Ascending aorta (tissue), 2 donors: ENCODE measurements at regions not wholly inside any gene's neighbourhood (a gene's known extent, or its start where the extent isn't known, plus 50 kb on each side); places are given as distances from the start of the nearest gene placed in this dataset.

Experiments used
- DNase-seq, 2 donors: peaks; one replicate each; pipeline ENCODE4 v3.0.0-alpha.2; 2019; ENCODE audit warnings: low spot score in 2 of 2
- H3K27ac ChIP-seq, 2 donors: fragments of 200-600 bp; sonication (generic); one replicate each; pipeline ENCODE4 v1.5.1; 2016 to 2017; ENCODE audit warnings: mild to moderate bottlenecking in 1 of 2
- H3K27me3 ChIP-seq: fragments of 200-600 bp; sonication (generic); one replicate; pipeline ENCODE4 v1.5.1; 2017
- H3K36me3 ChIP-seq, 2 donors: fragments of 200-600 bp; sonication (generic); one replicate each; pipeline ENCODE4 v1.5.1; 2016
- H3K4me1 ChIP-seq, 2 donors: fragments of 200-600 bp; sonication (generic); one replicate each; pipeline ENCODE4 v1.5.1; 2016 to 2017; ENCODE audit warnings: mild to moderate bottlenecking in 1 of 2
- H3K4me3 ChIP-seq, 2 donors: fragments of 200-600 bp; sonication (generic); one replicate each; pipeline ENCODE4 v1.5.1; 2016 to 2017; ENCODE audit warnings: mild to moderate bottlenecking in 1 of 2
- H3K9me3 ChIP-seq, 2 donors: fragments of 200-600 bp; sonication (generic); one replicate each; pipeline ENCODE4 v1.5.1; 2016
- CTCF ChIP-seq, 3 experiments: fragments of 200-600 bp in 2 of 3; fragments of 450-650 bp in 1 of 3; sonication (generic) in 2 of 3; IDR thresholded peaks; one replicate each; pipeline ENCODE4 v1.5.1; 2016 to 2019; ENCODE audit warnings: antibody characterized with exemption in 3 of 3, mild to moderate bottlenecking in 1 of 3, moderate library complexity in 1 of 3
- intact Hi-C: fragments of 100-400 bp; cut with DNase I; formaldehyde crosslinking; loops from one replicate; pipeline ENCODE4 v1.15.1; 2023

GRCh38 chr5:117149312-117149711 lies 574.7 kb upstream of the SEMA6A start:
- no peaks in the 10 kb centered on the region for H3K27me3 ChIP-seq
- intact Hi-C loops = no loop called here
- no peak for TF ChIP-seq CTCF (IDR thresholded peaks at IDR 0.05)

GRCh38 chr5:117144086-117144485 lies 569.5 kb upstream of the SEMA6A start:
- Histone ChIP-seq H3K36me3 (no peaks in the 10 kb centered on the region), H3K27ac (no peak overlapping the region), H3K4me3 (no peak overlapping the region), H3K4me1 (no peaks in the 10 kb centered on the region), H3K27me3 (no peaks in the 10 kb centered on the region), H3K9me3 (no peaks in the 10 kb centered on the region)
- no peak for TF ChIP-seq CTCF (IDR thresholded peaks at IDR 0.05)
- intact Hi-C loops = no loop called here
- no peak for DNase-seq

More at GRCh38 chr5:117149312-117149711, 574.7 kb upstream of the SEMA6A start:
- Histone ChIP-seq H3K4me1 (no peaks in the 10 kb centered on the region), H3K4me3 (no peak overlapping the region), H3K27ac (no peak overlapping the region), H3K36me3 (no peaks in the 10 kb centered on the region), H3K9me3 (no peaks in the 10 kb centered on the region)
- no peak for DNase-seq

GRCh38 chr5:117143406-117143805 lies 568.8 kb upstream of the SEMA6A start:
- DNase-seq = no peak
- H3K9me3 ChIP-seq = no peaks in the 10 kb centered on the region
- H3K27ac ChIP-seq = no peak overlapping the region
- intact Hi-C loops = no loop called here
- TF ChIP-seq CTCF (IDR thresholded peaks at IDR 0.05) = no peak
- H3K4me1 ChIP-seq = no peaks in the 10 kb centered on the region
- H3K36me3 ChIP-seq = no peaks in the 10 kb centered on the region
- H3K27me3 ChIP-seq = no peaks in the 10 kb centered on the region
- H3K4me3 ChIP-seq = no peak overlapping the region

- H3K9me3 ChIP-seq = no peaks in the 10 kb centered on the region
- intact Hi-C loops = no loop called here
Measured at GRCh38 chr5:117138523-117138922, 563.9 kb upstream of the SEMA6A start.

GRCh38 chr5:117135851-117136250 lies 561.2 kb upstream of the SEMA6A start:
- Histone ChIP-seq H3K9me3 (no peaks in the 10 kb centered on the region), H3K4me1 (no peaks in the 10 kb centered on the region), H3K27me3 (no peaks in the 10 kb centered on the region), H3K4me3 (no peak overlapping the region), H3K36me3 (no peaks in the 10 kb centered on the region), H3K27ac (no peak overlapping the region)
- no peak for DNase-seq
- intact Hi-C loops = no loop called here
- no peak for TF ChIP-seq CTCF (IDR thresholded peaks at IDR 0.05)

More at GRCh38 chr5:117138523-117138922, 563.9 kb upstream of the SEMA6A start:
- Histone ChIP-seq H3K4me3 (no peak overlapping the region), H3K27me3 (no peaks in the 10 kb centered on the region), H3K27ac (no peak overlapping the region), H3K36me3 (no peaks in the 10 kb centered on the region), H3K4me1 (no peaks in the 10 kb centered on the region)
- TF ChIP-seq CTCF (IDR thresholded peaks at IDR 0.05) = no peak
- DNase-seq = no peak

GRCh38 chr5:117133198-117133597 lies 558.6 kb upstream of the SEMA6A start:
- TF ChIP-seq CTCF (IDR thresholded peaks at IDR 0.05) = no peak
- Histone ChIP-seq H3K4me1 (no peaks in the 10 kb centered on the region), H3K9me3 (no peaks in the 10 kb centered on the region), H3K4me3 (no peak overlapping the region), H3K27ac (no peak overlapping the region), H3K36me3 (no peaks in the 10 kb centered on the region), H3K27me3 (no peaks in the 10 kb centered on the region)
- DNase-seq = no peak
- intact Hi-C loops = no loop called here
